Peyer's patch (tissue), 4 donors: ENCODE measurements at regions not wholly inside any gene's neighbourhood (a gene's known extent, or its start where the extent isn't known, plus 50 kb on each side); places are given as distances from the start of the nearest gene placed in this dataset.

Experiments used
- CTCF ChIP-seq, 6 experiments: fragments of 450-650 bp in 4 of 6; fragments of 200-600 bp in 2 of 6; sonication (generic) in 1 of 6; IDR thresholded peaks; one replicate each; pipeline ENCODE4 v1.5.1; 2017 to 2019; ENCODE audit warnings: antibody characterized with exemption in 6 of 6, mild to moderate bottlenecking in 3 of 6, moderate library complexity in 1 of 6
- POLR2A ChIP-seq, 2 donors: fragments of 450-650 bp; IDR thresholded peaks; one replicate each; pipeline ENCODE4 v1.5.1; 2017; ENCODE audit warnings: antibody characterized with exemption in 2 of 2, mild to moderate bottlenecking in 2 of 2, moderate library complexity in 2 of 2

- TF ChIP-seq CTCF (IDR thresholded peaks at IDR 0.05) = no peak
- TF ChIP-seq POLR2A (IDR thresholded peaks at IDR 0.05) = no peak
Observed at GRCh38 chr6:23354004-23354403, 772.0 kb upstream of the NRSN1 start.
